ENCODE measurements at regions not wholly inside any gene's neighbourhood (a gene's known extent, or its start where the extent isn't known, plus 50 kb on each side); places are given as distances from the start of the nearest gene placed in this dataset.

DNA sequence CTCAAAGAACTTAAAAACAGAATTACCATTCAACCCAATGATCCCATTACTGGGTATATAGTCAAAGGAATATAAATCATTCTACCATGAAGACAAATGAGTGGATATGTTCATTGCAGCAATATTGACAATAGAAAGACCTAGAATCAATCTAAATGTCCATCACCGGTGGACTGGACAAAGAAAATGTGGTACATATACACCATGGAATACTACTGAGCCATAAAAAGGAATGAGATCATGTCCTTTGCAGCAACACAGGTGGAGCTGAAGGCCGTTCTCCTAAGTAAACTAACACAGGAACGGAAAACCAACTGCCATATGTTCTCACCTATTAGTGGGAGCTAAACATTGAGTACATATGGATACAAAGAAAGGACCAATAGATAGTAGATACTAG lies 576.7 kb upstream of the CITED2 start:
- Histone ChIP-seq H3K4me2 (ENCODE audit: low read length) (no peak overlapping the region), H4K20me1 (ENCODE audit: insufficient read depth, low read length) (no peaks in the 10 kb centered on the region), H3K27me3 (ENCODE audit: insufficient read depth, low read length) (no peaks in the 10 kb centered on the region), H3K27ac (ENCODE audit: low read depth, low read length) (no peak overlapping the region), H3K4me1 (ENCODE audit: insufficient read depth, low read length) (no peaks in the 10 kb centered on the region), H3K4me3 (ENCODE audit: insufficient read depth, low read depth, low read length) (no peak overlapping the region), H3K79me2 (ENCODE audit: insufficient read depth, low read length) (no peaks in the 10 kb centered on the region), H3K36me3 (ENCODE audit: insufficient read depth, low read length) (no peaks in the 10 kb centered on the region), H2AFZ (ENCODE audit: low read depth, low read length) (no peak overlapping the region), H3K9me3 (ENCODE audit: insufficient read depth, low read depth, low read length) (no peaks in the 10 kb centered on the region), H3K9ac (ENCODE audit: low read length) (no peak overlapping the region)
- no peak for DNase-seq (ENCODE audit: low read depth)
- FAIRE-seq, result no peak
- Mint-ChIP-seq H3K27ac (ENCODE audit: unreplicated experiment) (no peak overlapping the region), H3K9me3 (ENCODE audit: unreplicated experiment) (peaks cover 10% of the 10 kb centered on the region), H3K4me3 (ENCODE audit: unreplicated experiment) (no peak overlapping the region), H3K4me1 (ENCODE audit: low read depth, unreplicated experiment) (no peaks in the 10 kb centered on the region), H3K27me3 (ENCODE audit: low read depth, unreplicated experiment) (no peaks in the 10 kb centered on the region), H3K36me3 (ENCODE audit: low read depth, unreplicated experiment) (no peaks in the 10 kb centered on the region)
- no peak for TF ChIP-seq EZH2 (IDR thresholded peaks at IDR 0.05; ENCODE audit: insufficient read depth, low read length)
- TF ChIP-seq, protein P1, sequence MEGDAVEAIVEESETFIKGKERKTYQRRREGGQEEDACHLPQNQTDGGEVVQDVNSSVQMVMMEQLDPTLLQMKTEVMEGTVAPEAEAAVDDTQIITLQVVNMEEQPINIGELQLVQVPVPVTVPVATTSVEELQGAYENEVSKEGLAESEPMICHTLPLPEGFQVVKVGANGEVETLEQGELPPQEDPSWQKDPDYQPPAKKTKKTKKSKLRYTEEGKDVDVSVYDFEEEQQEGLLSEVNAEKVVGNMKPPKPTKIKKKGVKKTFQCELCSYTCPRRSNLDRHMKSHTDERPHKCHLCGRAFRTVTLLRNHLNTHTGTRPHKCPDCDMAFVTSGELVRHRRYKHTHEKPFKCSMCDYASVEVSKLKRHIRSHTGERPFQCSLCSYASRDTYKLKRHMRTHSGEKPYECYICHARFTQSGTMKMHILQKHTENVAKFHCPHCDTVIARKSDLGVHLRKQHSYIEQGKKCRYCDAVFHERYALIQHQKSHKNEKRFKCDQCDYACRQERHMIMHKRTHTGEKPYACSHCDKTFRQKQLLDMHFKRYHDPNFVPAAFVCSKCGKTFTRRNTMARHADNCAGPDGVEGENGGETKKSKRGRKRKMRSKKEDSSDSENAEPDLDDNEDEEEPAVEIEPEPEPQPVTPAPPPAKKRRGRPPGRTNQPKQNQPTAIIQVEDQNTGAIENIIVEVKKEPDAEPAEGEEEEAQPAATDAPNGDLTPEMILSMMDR (IDR thresholded peaks at IDR 0.05; ENCODE audit: insufficient read depth, low read depth, low read length), result no peak

DNA sequence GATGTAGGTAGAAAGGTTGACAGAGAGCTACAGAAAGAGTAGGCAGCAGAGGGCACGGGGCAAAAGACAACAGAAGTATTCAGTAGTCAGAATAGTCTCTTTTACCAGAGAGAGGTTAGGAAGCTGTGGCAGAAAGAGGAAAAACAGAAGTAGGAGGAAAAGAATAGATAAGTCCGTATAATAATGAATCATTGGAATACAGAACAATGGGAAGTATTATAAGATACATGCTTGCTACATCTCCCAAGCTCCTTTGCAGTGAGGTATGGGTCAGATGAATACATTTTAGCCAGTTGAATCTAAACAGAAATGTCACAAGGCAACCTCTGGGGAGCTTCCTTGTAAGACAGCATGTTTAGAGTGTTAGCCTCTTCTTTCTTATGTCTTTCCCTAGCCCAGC lies 570.5 kb upstream of the CITED2 start:
- no peak for TF ChIP-seq EZH2 (IDR thresholded peaks at IDR 0.05; ENCODE audit: insufficient read depth, low read length)
- TF ChIP-seq, protein P1 (IDR thresholded peaks at IDR 0.05; ENCODE audit: insufficient read depth, low read depth, low read length), result no peak
- H3K79me2 ChIP-seq (ENCODE audit: insufficient read depth, low read length), result no peaks in the 10 kb centered on the region

DNA sequence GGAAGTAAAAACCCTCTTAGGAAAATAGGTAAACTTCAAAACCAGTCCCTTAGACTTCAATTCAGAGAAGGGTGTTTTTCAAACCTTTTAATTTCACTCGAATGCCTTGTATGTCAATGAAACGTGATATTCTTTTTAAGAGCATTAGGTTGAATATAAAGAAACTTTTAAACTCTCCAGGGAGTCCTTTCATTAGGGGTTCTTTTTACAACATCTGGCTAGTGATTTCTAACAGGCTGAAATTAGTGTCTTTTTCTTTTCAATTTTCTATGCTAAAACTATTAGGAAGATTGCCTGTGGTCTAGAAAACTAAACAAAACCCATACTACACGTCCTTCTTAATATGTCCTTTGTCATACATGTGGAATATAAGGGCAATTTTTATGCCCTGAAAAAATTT lies 569.7 kb upstream of the CITED2 start:
- Histone ChIP-seq H4K20me1 (ENCODE audit: insufficient read depth, low read length) (no peaks in the 10 kb centered on the region), H3K27ac (ENCODE audit: low read depth, low read length) (peak overlapping the region; percentile 87), H3K4me2 (ENCODE audit: low read length) (peak overlapping the region; percentile 32), H3K4me3 (ENCODE audit: insufficient read depth, low read depth, low read length) (no peak overlapping the region), H3K4me1 (ENCODE audit: insufficient read depth, low read length) (peaks cover 15% of the 10 kb centered on the region), H3K36me3 (ENCODE audit: insufficient read depth, low read length) (no peaks in the 10 kb centered on the region), H3K9ac (ENCODE audit: low read length) (peak overlapping the region; percentile 67), H3K27me3 (ENCODE audit: insufficient read depth, low read length) (no peaks in the 10 kb centered on the region), H3K79me2 (ENCODE audit: insufficient read depth, low read length) (no peaks in the 10 kb centered on the region), H3K9me3 (ENCODE audit: insufficient read depth, low read depth, low read length) (no peaks in the 10 kb centered on the region), H2AFZ (ENCODE audit: low read depth, low read length) (peak overlapping the region; percentile 19)
- Mint-ChIP-seq H3K9me3 (ENCODE audit: unreplicated experiment) (no peaks in the 10 kb centered on the region), H3K4me3 (ENCODE audit: unreplicated experiment) (no peak overlapping the region), H3K27me3 (ENCODE audit: low read depth, unreplicated experiment) (no peaks in the 10 kb centered on the region), H3K36me3 (ENCODE audit: low read depth, unreplicated experiment) (no peaks in the 10 kb centered on the region), H3K27ac (ENCODE audit: unreplicated experiment) (peak overlapping the region; percentile 97), H3K4me1 (ENCODE audit: low read depth, unreplicated experiment) (peaks cover 26% of the 10 kb centered on the region)
- peak; percentile 62 for FAIRE-seq
- no peak for DNase-seq (ENCODE audit: low read depth)
- TF ChIP-seq, protein P1 (IDR thresholded peaks at IDR 0.05; ENCODE audit: insufficient read depth, low read depth, low read length), result no peak
- no peak for TF ChIP-seq EZH2 (IDR thresholded peaks at IDR 0.05; ENCODE audit: insufficient read depth, low read length)

More for the DNA sequence above, 570.5 kb upstream of the CITED2 start:
- H3K4me1 Mint-ChIP-seq (ENCODE audit: low read depth, unreplicated experiment), result peaks cover 26% of the 10 kb centered on the region
- H3K4me2 ChIP-seq (ENCODE audit: low read length), result no peak overlapping the region
- no peak overlapping the region for H3K9ac ChIP-seq (ENCODE audit: low read length)
- H3K27ac ChIP-seq (ENCODE audit: low read depth, low read length), result no peak overlapping the region
- no peaks in the 10 kb centered on the region for H3K9me3 ChIP-seq (ENCODE audit: insufficient read depth, low read depth, low read length)
- H3K4me3 ChIP-seq (ENCODE audit: insufficient read depth, low read depth, low read length), result no peak overlapping the region
- no peaks in the 10 kb centered on the region for H3K36me3 Mint-ChIP-seq (ENCODE audit: low read depth, unreplicated experiment)
- H3K4me1 ChIP-seq (ENCODE audit: insufficient read depth, low read length), result peaks cover 15% of the 10 kb centered on the region
- H2AFZ ChIP-seq (ENCODE audit: low read depth, low read length), result no peak overlapping the region
- H3K27ac Mint-ChIP-seq (ENCODE audit: unreplicated experiment), result peak overlapping the region; percentile 97
- peaks cover 2% of the 10 kb centered on the region for H3K9me3 Mint-ChIP-seq (ENCODE audit: unreplicated experiment)
- FAIRE-seq, result no peak
- H4K20me1 ChIP-seq (ENCODE audit: insufficient read depth, low read length), result no peaks in the 10 kb centered on the region
- H3K27me3 Mint-ChIP-seq (ENCODE audit: low read depth, unreplicated experiment), result no peaks in the 10 kb centered on the region
- no peaks in the 10 kb centered on the region for H3K36me3 ChIP-seq (ENCODE audit: insufficient read depth, low read length)
- no peaks in the 10 kb centered on the region for H3K27me3 ChIP-seq (ENCODE audit: insufficient read depth, low read length)
- no peak overlapping the region for H3K4me3 Mint-ChIP-seq (ENCODE audit: unreplicated experiment)
- no peak for DNase-seq (ENCODE audit: low read depth)
